ENCODE measurements at regions not wholly inside any gene's neighbourhood (a gene's known extent, or its start where the extent isn't known, plus 50 kb on each side); places are given as distances from the start of the nearest gene placed in this dataset.
A peak's percentile ranks its signal among the peaks of the same experiment; 100 is the strongest.
"Not testable (repeated sequence)": the region's sequence is repeated elsewhere in the genome, so short reads cannot be mapped to it uniquely, and the experiment has no call there.

GRCh38 chr13:80074143-80074752, 266.7 kb downstream of the SPRY2 start:
- no peak for DNase-seq (ENCODE audit: low spot score)

GRCh38 chr13:80072231-80072630, 268.7 kb downstream of the SPRY2 start:
- DNase-seq (ENCODE audit: low spot score) = no peak

GRCh38 chr13:80070024-80070703, 270.8 kb downstream of the SPRY2 start:
- no peak for DNase-seq (ENCODE audit: low spot score)

- DNase-seq (ENCODE audit: low spot score) = no peak
These were observed 271.6 kb downstream of the SPRY2 start for GRCh38 chr13:80069374-80069773.

GRCh38 chr13:80065996-80066395, 274.9 kb downstream of the SPRY2 start:
- DNase-seq (ENCODE audit: low spot score) = no peak

GRCh38 chr13:80062416-80062815, 278.5 kb downstream of the SPRY2 start:
- not testable (repeated sequence) for DNase-seq (ENCODE audit: low spot score)

GRCh38 chr13:80059789-80060188, 281.1 kb downstream of the SPRY2 start:
- no peak for DNase-seq (ENCODE audit: low spot score)

- no peak for DNase-seq (ENCODE audit: low spot score)
These were observed 282.3 kb downstream of the SPRY2 start for GRCh38 chr13:80058626-80059025.

GRCh38 chr13:80055847-80056246, 285.1 kb downstream of the SPRY2 start:
- DNase-seq (ENCODE audit: low spot score) = no peak

- no peak for DNase-seq (ENCODE audit: low spot score)
These were observed 286.1 kb downstream of the SPRY2 start for GRCh38 chr13:80054806-80055205.

GRCh38 chr13:80052286-80052685, 288.6 kb downstream of the SPRY2 start:
- DNase-seq (ENCODE audit: low spot score) = no peak

GRCh38 chr13:80050252-80050651, 290.7 kb downstream of the SPRY2 start:
- no peak for DNase-seq (ENCODE audit: low spot score)

GRCh38 chr13:80048802-80049201, 292.1 kb downstream of the SPRY2 start:
- DNase-seq (ENCODE audit: low spot score) = peak; percentile 55

- DNase-seq (ENCODE audit: low spot score) = no peak
These were observed 292.9 kb downstream of the SPRY2 start for GRCh38 chr13:80048030-80048429.

- DNase-seq (ENCODE audit: low spot score) = no peak
These were observed 293.5 kb downstream of the SPRY2 start for GRCh38 chr13:80047406-80047805.

- DNase-seq (ENCODE audit: low spot score) = no peak
These were observed 300.0 kb downstream of the SPRY2 start for GRCh38 chr13:80040981-80041317.

- DNase-seq (ENCODE audit: low spot score) = no peak
These were observed 300.5 kb downstream of the SPRY2 start for GRCh38 chr13:80040196-80040980.

GRCh38 chr13:80039000-80039399, 301.9 kb downstream of the SPRY2 start:
- DNase-seq (ENCODE audit: low spot score) = no peak

- DNase-seq (ENCODE audit: low spot score) = no peak
These were observed 302.6 kb downstream of the SPRY2 start for GRCh38 chr13:80038371-80038770.

- DNase-seq (ENCODE audit: low spot score) = no peak
These were observed 303.4 kb downstream of the SPRY2 start for GRCh38 chr13:80037505-80037888.

GRCh38 chr13:80036845-80037504, 304.0 kb downstream of the SPRY2 start:
- no peak for DNase-seq (ENCODE audit: low spot score)

- no peak for DNase-seq (ENCODE audit: low spot score)
These were observed 305.8 kb downstream of the SPRY2 start for GRCh38 chr13:80035096-80035495.

- no peak for DNase-seq (ENCODE audit: low spot score)
These were observed 307.0 kb downstream of the SPRY2 start for GRCh38 chr13:80033951-80034350.

Data from NAMALWA (cell line).